ENCODE measurements at regions not wholly inside any gene's neighbourhood (a gene's known extent, or its start where the extent isn't known, plus 50 kb on each side); places are given as distances from the start of the nearest gene placed in this dataset.

DNA sequence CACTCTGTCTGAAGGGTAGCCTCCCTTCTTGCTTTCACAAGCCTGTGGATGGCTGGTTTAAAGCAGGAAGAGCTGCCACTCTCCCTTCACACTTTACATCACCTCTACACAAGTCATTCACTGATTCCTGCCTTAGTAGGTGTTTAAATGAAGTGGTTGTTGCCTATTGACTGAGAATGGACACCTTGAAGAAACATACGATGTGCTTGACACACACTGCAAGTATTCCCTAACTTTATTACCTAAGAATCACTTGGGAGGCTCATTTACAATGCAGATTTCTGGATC, 230.5 kb downstream of the PIK3R1 start:
- Mint-ChIP-seq H3K4me3 (no peak overlapping the region), H3K27ac (no peak overlapping the region), H3K9me3 (no peaks in the 10 kb centered on the region), H3K4me1 (peaks cover 3% of the 10 kb centered on the region), H3K27me3 (ENCODE audit: insufficient read depth) (peaks cover 6% of the 10 kb centered on the region), H3K36me3 (ENCODE audit: low read depth) (no peaks in the 10 kb centered on the region)
- no peak overlapping the region for H3K27ac ChIP-seq (ENCODE audit: low read depth, low read length)
- H3K9me3 ChIP-seq (ENCODE audit: control insufficient read depth, low read length): no peaks in the 10 kb centered on the region
- TF ChIP-seq, protein P1, sequence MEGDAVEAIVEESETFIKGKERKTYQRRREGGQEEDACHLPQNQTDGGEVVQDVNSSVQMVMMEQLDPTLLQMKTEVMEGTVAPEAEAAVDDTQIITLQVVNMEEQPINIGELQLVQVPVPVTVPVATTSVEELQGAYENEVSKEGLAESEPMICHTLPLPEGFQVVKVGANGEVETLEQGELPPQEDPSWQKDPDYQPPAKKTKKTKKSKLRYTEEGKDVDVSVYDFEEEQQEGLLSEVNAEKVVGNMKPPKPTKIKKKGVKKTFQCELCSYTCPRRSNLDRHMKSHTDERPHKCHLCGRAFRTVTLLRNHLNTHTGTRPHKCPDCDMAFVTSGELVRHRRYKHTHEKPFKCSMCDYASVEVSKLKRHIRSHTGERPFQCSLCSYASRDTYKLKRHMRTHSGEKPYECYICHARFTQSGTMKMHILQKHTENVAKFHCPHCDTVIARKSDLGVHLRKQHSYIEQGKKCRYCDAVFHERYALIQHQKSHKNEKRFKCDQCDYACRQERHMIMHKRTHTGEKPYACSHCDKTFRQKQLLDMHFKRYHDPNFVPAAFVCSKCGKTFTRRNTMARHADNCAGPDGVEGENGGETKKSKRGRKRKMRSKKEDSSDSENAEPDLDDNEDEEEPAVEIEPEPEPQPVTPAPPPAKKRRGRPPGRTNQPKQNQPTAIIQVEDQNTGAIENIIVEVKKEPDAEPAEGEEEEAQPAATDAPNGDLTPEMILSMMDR (conservative IDR thresholded peaks at IDR 0.05): no peak
- WGBS, 2 experiments (ENCODE audit: insufficient coverage in 1 of 2, insufficient read length in 1 of 2): 55% methylated on average over 1 of the region's 1 CpG; no CpG with 5 or more reads in 1 of the 2 experiments
- no peaks in the 10 kb centered on the region for H3K27me3 ChIP-seq (ENCODE audit: control insufficient read depth, insufficient read depth, low read length, poor library complexity, severe bottlenecking)
- no peak for DNase-seq
- H3K9ac ChIP-seq (ENCODE audit: extremely low read depth, low read length, poor library complexity, severe bottlenecking): no peak overlapping the region
- H3K4me3 ChIP-seq (ENCODE audit: low read length): no peak overlapping the region
- no peaks in the 10 kb centered on the region for H3K36me3 ChIP-seq (ENCODE audit: control insufficient read depth, insufficient read depth, low read length)
- H3K4me1 ChIP-seq (ENCODE audit: control insufficient read depth, insufficient read depth, low read length): no peaks in the 10 kb centered on the region

DNA sequence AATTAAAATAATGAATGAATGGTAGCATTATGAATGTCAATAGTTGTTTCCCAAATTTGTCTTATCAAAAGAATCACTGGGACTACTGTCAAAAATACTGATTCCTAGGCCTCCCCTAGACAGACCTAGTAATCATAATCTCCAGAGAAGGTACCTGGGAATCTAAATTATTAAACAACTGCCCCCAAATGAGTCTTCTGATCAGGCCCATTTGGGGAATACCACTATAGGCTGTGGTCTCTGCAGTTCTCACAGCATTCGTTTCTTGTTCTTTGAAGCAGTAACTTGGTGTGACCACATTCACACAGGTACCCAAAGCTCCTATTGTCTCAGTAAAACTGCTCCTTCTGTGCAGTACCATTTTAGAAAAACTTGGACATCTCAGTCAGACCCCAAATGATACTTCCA, 230.9 kb downstream of the PIK3R1 start:
- H3K27me3 Mint-ChIP-seq (ENCODE audit: insufficient read depth): peaks cover 6% of the 10 kb centered on the region
- H3K4me1 ChIP-seq (ENCODE audit: control insufficient read depth, insufficient read depth, low read length): no peaks in the 10 kb centered on the region
- H3K9me3 ChIP-seq (ENCODE audit: control insufficient read depth, low read length): no peaks in the 10 kb centered on the region
- no peaks in the 10 kb centered on the region for H3K27me3 ChIP-seq (ENCODE audit: control insufficient read depth, insufficient read depth, low read length, poor library complexity, severe bottlenecking)
- H3K9me3 Mint-ChIP-seq: no peaks in the 10 kb centered on the region
- H3K4me1 Mint-ChIP-seq: peaks cover 3% of the 10 kb centered on the region
- H3K4me3 ChIP-seq (ENCODE audit: low read length): no peak overlapping the region
- WGBS, 2 experiments (ENCODE audit: insufficient coverage in 1 of 2, insufficient read length in 1 of 2): 84 to 92% methylated on average over 1 of the region's 1 CpG
- TF ChIP-seq, protein P1 (conservative IDR thresholded peaks at IDR 0.05): no peak
- no peak overlapping the region for H3K9ac ChIP-seq (ENCODE audit: extremely low read depth, low read length, poor library complexity, severe bottlenecking)
- H3K27ac ChIP-seq (ENCODE audit: low read depth, low read length): no peak overlapping the region
- DNase-seq: no peak
- H3K36me3 Mint-ChIP-seq (ENCODE audit: low read depth): no peaks in the 10 kb centered on the region
- H3K27ac Mint-ChIP-seq: no peak overlapping the region
- H3K36me3 ChIP-seq (ENCODE audit: control insufficient read depth, insufficient read depth, low read length): no peaks in the 10 kb centered on the region
- H3K4me3 Mint-ChIP-seq: no peak overlapping the region

DNA sequence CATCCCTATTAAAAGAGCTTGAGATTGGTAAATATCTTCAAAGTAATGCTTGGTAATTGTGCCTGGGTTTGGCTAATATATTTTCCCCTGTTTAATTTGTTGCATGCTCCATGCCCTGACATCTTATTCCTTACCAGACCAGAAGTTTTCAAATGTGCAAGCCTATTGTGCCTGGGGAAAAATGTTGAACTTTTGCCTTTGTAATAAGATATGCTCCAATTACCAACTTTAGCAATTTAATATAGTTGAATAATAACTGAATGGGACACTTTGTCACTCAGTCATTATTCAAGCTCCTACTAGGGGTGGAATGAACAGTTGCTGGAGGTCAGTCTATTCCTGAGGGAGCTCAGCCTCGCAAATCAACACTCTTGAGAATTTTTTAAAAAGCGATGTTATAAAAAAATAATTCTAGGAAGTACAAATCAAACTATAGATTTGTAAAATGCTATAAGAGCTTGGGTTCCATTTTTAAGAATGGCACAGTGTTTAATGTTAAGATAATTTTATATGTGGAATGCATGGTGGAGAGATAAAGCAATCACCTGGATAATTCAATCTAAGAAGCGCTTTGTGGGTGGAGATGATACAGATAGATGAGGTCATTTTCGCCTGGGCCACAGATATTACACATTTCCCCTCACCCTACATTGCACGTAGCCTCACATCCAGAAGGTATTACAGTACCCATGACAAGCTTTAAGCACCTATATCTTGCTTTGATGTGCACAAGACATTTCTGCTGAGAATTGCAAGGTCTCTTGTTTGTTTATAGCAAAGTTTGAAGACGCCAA, 231.8 kb downstream of the PIK3R1 start:
- H3K9ac ChIP-seq (ENCODE audit: extremely low read depth, low read length, poor library complexity, severe bottlenecking): no peak overlapping the region
- Mint-ChIP-seq H3K27ac (no peak overlapping the region), H3K4me3 (no peak overlapping the region), H3K27me3 (ENCODE audit: insufficient read depth) (peaks cover 6% of the 10 kb centered on the region), H3K4me1 (peaks cover 3% of the 10 kb centered on the region), H3K9me3 (no peaks in the 10 kb centered on the region), H3K36me3 (ENCODE audit: low read depth) (no peaks in the 10 kb centered on the region)
- no peaks in the 10 kb centered on the region for H3K27me3 ChIP-seq (ENCODE audit: control insufficient read depth, insufficient read depth, low read length, poor library complexity, severe bottlenecking)
- TF ChIP-seq, protein P1 (conservative IDR thresholded peaks at IDR 0.05): no peak
- no peak overlapping the region for H3K4me3 ChIP-seq (ENCODE audit: low read length)
- 86 to 93% methylated on average over 1 to 6 of the region's 6 CpGs for WGBS, 2 experiments (ENCODE audit: insufficient coverage in 1 of 2, insufficient read length in 1 of 2)
- H3K27ac ChIP-seq (ENCODE audit: low read depth, low read length): no peak overlapping the region
- H3K36me3 ChIP-seq (ENCODE audit: control insufficient read depth, insufficient read depth, low read length): no peaks in the 10 kb centered on the region
- no peaks in the 10 kb centered on the region for H3K4me1 ChIP-seq (ENCODE audit: control insufficient read depth, insufficient read depth, low read length)
- H3K9me3 ChIP-seq (ENCODE audit: control insufficient read depth, low read length): no peaks in the 10 kb centered on the region
- no peak for DNase-seq
